Breast epithelium (tissue), 4 donors: ENCODE measurements at regions not wholly inside any gene's neighbourhood (a gene's known extent, or its start where the extent isn't known, plus 50 kb on each side); places are given as distances from the start of the nearest gene placed in this dataset.

ENCODE experiments used
- DNase-seq, 2 donors: peaks; one replicate each; pipeline ENCODE4 v3.0.0-alpha.2; 2019; ENCODE audit warnings: low spot score in 2 of 2
- H3K27ac ChIP-seq, 2 donors: fragments of 200-600 bp; sonication (generic) in 1 of 2; one replicate each; pipeline ENCODE4 v1.5.1; 2016 to 2019; ENCODE audit warnings: mild to moderate bottlenecking in 1 of 2
- H3K27me3 ChIP-seq, 2 donors: fragments of 200-600 bp; sonication (generic) in 1 of 2; one replicate each; pipeline versions ENCODE4 v1.5.1 to v1.6.0; 2017 to 2019; ENCODE audit warnings: control low read depth in 1 of 2, mild to moderate bottlenecking in 1 of 2
- H3K36me3 ChIP-seq: fragments of 200-600 bp; one replicate; pipeline ENCODE4 v1.5.1; 2019
- H3K4me1 ChIP-seq, 2 donors: fragments of 200-600 bp; sonication (generic); one replicate each; pipeline ENCODE4 v1.5.1; 2016 to 2019; ENCODE audit warnings: control low read depth in 1 of 2
- H3K4me3 ChIP-seq, 3 donors: fragments of 200-600 bp; sonication (generic); 1 replicate in 2 of 3; 2 replicates in 1 of 3; pipeline ENCODE4 v1.5.1; 2016 to 2019; ENCODE audit warnings: mild to moderate bottlenecking in 3 of 3, moderate library complexity in 2 of 3
- H3K9me3 ChIP-seq, 2 donors: fragments of 200-600 bp; sonication (generic) in 1 of 2; one replicate each; pipeline ENCODE4 v1.5.1; 2016 to 2019; ENCODE audit warnings: control low read depth in 1 of 2
- CTCF ChIP-seq, 3 donors: fragments of 450-650 bp; IDR thresholded peaks; one replicate each; pipeline ENCODE4 v1.5.1; 2016 to 2017; ENCODE audit warnings: antibody characterized with exemption in 3 of 3, mild to moderate bottlenecking in 3 of 3, moderate library complexity in 3 of 3
- POLR2A ChIP-seq: fragments of 450-650 bp; IDR thresholded peaks from one replicate; pipeline ENCODE4 v1.6.1; 2016; ENCODE audit warnings: antibody characterized with exemption, mild to moderate bottlenecking, moderate library complexity
- POLR2AphosphoS5 ChIP-seq, 3 donors: sonication (generic); formaldehyde crosslinking; IDR thresholded peaks; one replicate each; pipeline ENCODE4 v1.6.1; 2017; ENCODE audit warnings: antibody characterized with exemption in 3 of 3
- intact Hi-C: fragments of 100-400 bp; cut with DNase I; formaldehyde crosslinking; loops from one replicate; pipeline ENCODE4 v1.15.1; 2023; ENCODE audit warnings: low total_unique reads

- Histone ChIP-seq H3K27me3 (no peaks in the 10 kb centered on the region), H3K27ac (no peak overlapping the region)
- intact Hi-C loops: no loop called here
These were observed 80.4 kb downstream of the EDNRB start for GRCh38 chr13:77838271-77838670.

DNA sequence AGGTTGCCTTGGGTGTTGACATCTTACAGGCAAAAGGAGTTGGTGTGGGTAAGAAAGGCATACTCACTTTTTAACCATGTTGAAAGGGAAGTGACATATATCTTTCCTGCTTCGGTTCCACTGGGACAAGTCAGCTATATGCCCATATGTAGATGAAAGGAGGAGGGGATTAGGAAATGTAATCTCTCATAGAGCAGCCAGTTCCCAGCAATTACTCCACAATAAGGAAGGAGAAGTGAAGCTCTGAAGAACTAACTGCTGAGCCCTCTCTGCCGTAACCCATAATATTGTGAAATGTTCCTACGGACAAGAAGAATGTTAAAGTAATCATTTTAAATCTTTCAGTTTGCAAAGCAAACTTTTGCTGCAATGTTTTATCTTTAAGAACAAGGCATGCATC is 82.2 kb downstream of the EDNRB start:
- TF ChIP-seq POLR2A (no peak), CTCF (IDR thresholded peaks at IDR 0.05) (no peak), POLR2AphosphoS5 (IDR thresholded peaks at IDR 0.05) (no peak)
- intact Hi-C loops: no loop called here

More at GRCh38 chr13:77838271-77838670, 80.4 kb downstream of the EDNRB start:
- no peak for TF ChIP-seq POLR2AphosphoS5 (IDR thresholded peaks at IDR 0.05)
- TF ChIP-seq POLR2A: no peak
- H3K4me3 ChIP-seq: no peak overlapping the region
- no peaks in the 10 kb centered on the region for H3K36me3 ChIP-seq
- no peaks in the 10 kb centered on the region for H3K9me3 ChIP-seq
- no peaks in the 10 kb centered on the region for H3K4me1 ChIP-seq
- no peak for DNase-seq

DNA sequence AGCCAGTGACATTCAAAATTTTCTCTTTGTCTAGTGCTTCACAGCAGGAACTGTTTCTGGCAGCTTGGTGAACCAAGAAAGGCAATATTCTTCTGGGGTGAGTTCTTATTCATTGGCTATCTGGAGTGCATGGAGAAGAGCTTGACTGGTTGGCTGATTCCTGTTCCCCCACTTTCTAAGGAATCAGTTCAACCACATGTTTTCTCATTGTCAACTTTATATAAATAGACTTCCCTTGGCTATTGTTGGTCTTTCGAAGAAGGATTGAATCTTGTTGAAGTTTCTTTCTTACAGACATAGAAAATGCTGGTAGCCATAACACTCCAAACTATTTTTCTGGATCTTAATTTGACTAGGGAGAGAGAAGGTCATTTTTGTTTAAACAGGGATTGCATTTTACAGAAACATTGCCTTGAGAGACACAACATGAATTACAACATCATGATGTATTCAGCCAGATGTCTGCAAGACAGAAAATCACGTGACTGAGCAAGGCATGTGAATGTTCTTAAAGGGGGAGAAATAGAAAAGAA is 85.2 kb downstream of the EDNRB start:
- Histone ChIP-seq H3K4me3 (no peak overlapping the region), H3K9me3 (no peaks in the 10 kb centered on the region), H3K27ac (peak overlapping the region in 1 of 2 donors; percentile 80), H3K36me3 (no peaks in the 10 kb centered on the region), H3K4me1 (no peaks in the 10 kb centered on the region), H3K27me3 (no peaks in the 10 kb centered on the region)
- DNase-seq: no peak
- intact Hi-C loops: no loop called here
- no peak for TF ChIP-seq POLR2A
- no peak for TF ChIP-seq CTCF (IDR thresholded peaks at IDR 0.05)
- no peak for TF ChIP-seq POLR2AphosphoS5 (IDR thresholded peaks at IDR 0.05)

More for the DNA sequence above, 82.2 kb downstream of the EDNRB start:
- DNase-seq: no peak
- Histone ChIP-seq H3K4me1 (no peaks in the 10 kb centered on the region), H3K36me3 (no peaks in the 10 kb centered on the region), H3K27ac (peak overlapping the region in 1 of 2 donors; percentile 3), H3K9me3 (no peaks in the 10 kb centered on the region), H3K4me3 (no peak overlapping the region), H3K27me3 (no peaks in the 10 kb centered on the region)

DNA sequence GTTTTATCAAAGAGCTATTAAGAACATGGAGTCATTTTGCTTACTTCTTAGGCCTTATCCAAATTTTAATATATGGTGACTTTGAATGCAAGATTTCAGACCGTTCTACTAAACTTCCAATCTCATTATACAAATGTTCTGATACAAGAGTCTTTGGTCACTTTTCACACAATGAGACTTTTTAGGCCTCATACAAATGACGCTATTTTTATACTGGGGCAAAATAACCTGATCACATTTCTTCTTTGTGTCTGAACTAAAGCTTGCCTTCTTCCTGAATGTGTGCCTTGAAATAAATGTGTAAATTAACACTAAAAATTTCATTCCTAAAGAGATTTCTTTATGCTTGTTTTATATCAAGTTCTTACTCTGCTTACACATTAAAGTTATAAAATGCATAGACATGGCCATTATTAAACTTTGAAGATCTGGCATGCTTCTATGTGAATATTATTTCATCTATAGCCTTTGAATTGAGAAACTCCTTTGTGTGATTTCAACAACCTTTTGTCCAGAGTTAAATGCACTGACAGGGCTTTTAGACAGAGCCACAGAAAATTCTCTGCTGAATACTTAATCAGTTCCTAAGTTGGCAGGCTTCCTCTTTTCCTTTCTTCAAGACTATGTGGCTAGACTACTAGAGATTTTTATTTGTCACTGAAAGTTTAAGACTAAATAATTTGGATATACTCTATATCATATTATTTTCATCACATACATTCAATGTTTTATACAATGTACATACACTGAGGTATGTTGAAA is 86.1 kb downstream of the EDNRB start:
- TF ChIP-seq POLR2AphosphoS5 (IDR thresholded peaks at IDR 0.05) (no peak), POLR2A (no peak), CTCF (IDR thresholded peaks at IDR 0.05) (no peak)
- no peaks in the 10 kb centered on the region for H3K4me1 ChIP-seq
- no peaks in the 10 kb centered on the region for H3K36me3 ChIP-seq
- intact Hi-C loops: no loop called here
- no peak overlapping the region for H3K27ac ChIP-seq
- no peak for DNase-seq
- H3K27me3 ChIP-seq: no peaks in the 10 kb centered on the region
- no peak overlapping the region for H3K4me3 ChIP-seq
- no peaks in the 10 kb centered on the region for H3K9me3 ChIP-seq

DNA sequence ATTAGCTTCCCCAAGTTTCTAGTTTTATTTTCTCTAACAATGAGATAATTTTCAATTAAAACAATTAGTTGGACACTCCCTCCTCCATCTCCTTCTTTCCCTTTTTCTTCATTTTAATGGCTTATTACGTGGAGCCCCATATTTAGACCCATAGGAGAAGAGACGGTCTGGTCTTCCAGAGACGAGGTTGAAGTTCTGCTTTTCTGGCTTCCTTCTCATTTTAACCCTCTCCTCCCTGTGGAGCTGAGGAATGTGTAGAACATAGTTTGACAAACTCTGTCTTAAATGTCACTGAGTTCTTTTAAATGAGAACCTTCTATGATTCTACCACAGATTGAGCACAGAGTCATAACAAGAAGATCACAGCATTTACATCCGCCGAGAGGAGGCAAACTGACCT is 86.8 kb downstream of the EDNRB start:
- no peak for DNase-seq
- intact Hi-C loops: no loop called here
- H3K9me3 ChIP-seq: no peaks in the 10 kb centered on the region
- no peaks in the 10 kb centered on the region for H3K4me1 ChIP-seq
- no peaks in the 10 kb centered on the region for H3K27me3 ChIP-seq
- H3K4me3 ChIP-seq: no peak overlapping the region
- TF ChIP-seq POLR2A (no peak), CTCF (IDR thresholded peaks at IDR 0.05) (no peak), POLR2AphosphoS5 (IDR thresholded peaks at IDR 0.05) (no peak)
- H3K27ac ChIP-seq: no peak overlapping the region
- no peaks in the 10 kb centered on the region for H3K36me3 ChIP-seq
